ENCODE measurements at regions not wholly inside any gene's neighbourhood (a gene's known extent, or its start where the extent isn't known, plus 50 kb on each side); places are given as distances from the start of the nearest gene placed in this dataset.

DNA sequence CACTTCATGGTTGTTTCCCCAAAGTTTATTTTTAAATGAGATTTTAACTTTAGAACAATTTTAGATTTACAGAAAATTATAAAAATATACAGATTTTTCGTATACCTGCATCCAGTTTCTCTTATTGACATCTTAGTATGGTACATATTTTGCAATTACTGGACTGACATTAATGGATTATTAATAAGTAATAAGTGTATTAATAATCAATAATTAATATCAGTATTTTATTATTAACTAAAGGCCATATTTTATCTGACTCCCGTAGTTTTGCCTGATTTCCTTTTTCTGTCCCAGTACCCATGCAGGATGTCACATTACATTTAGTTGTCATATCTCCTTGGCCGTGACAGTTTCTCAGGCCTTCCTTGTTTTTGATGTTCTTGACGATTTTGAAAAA lies 307.0 kb downstream of the C6orf118 start:
- TF ChIP-seq, protein P1, sequence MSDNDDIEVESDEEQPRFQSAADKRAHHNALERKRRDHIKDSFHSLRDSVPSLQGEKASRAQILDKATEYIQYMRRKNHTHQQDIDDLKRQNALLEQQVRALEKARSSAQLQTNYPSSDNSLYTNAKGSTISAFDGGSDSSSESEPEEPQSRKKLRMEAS (IDR thresholded peaks at IDR 0.05), result no peak
- TF ChIP-seq EP300 (IDR thresholded peaks at IDR 0.05; ENCODE audit: borderline replicate concordance) (no peak), TAF1 (IDR thresholded peaks at IDR 0.05; ENCODE audit: low read depth) (no peak), ZBTB7A (IDR thresholded peaks at IDR 0.05; ENCODE audit: low read depth) (no peak), RAD21 (IDR thresholded peaks at IDR 0.05; ENCODE audit: low read depth) (no peak), TEAD4 (IDR thresholded peaks at IDR 0.05) (no peak), EGR1 (IDR thresholded peaks at IDR 0.05) (no peak), TCF12 (IDR thresholded peaks at IDR 0.05; ENCODE audit: low read depth) (no peak), CEBPB (IDR thresholded peaks at IDR 0.05) (no peak), FOXM1 (IDR thresholded peaks at IDR 0.05; ENCODE audit: borderline replicate concordance, low read depth) (no peak)
- TF ChIP-seq, protein P2, sequence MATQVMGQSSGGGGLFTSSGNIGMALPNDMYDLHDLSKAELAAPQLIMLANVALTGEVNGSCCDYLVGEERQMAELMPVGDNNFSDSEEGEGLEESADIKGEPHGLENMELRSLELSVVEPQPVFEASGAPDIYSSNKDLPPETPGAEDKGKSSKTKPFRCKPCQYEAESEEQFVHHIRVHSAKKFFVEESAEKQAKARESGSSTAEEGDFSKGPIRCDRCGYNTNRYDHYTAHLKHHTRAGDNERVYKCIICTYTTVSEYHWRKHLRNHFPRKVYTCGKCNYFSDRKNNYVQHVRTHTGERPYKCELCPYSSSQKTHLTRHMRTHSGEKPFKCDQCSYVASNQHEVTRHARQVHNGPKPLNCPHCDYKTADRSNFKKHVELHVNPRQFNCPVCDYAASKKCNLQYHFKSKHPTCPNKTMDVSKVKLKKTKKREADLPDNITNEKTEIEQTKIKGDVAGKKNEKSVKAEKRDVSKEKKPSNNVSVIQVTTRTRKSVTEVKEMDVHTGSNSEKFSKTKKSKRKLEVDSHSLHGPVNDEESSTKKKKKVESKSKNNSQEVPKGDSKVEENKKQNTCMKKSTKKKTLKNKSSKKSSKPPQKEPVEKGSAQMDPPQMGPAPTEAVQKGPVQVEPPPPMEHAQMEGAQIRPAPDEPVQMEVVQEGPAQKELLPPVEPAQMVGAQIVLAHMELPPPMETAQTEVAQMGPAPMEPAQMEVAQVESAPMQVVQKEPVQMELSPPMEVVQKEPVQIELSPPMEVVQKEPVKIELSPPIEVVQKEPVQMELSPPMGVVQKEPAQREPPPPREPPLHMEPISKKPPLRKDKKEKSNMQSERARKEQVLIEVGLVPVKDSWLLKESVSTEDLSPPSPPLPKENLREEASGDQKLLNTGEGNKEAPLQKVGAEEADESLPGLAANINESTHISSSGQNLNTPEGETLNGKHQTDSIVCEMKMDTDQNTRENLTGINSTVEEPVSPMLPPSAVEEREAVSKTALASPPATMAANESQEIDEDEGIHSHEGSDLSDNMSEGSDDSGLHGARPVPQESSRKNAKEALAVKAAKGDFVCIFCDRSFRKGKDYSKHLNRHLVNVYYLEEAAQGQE (IDR thresholded peaks at IDR 0.05; ENCODE audit: low read depth), result no peak
